ENCODE measurements at regions not wholly inside any gene's neighbourhood (a gene's known extent, or its start where the extent isn't known, plus 50 kb on each side); places are given as distances from the start of the nearest gene placed in this dataset.

DNA sequence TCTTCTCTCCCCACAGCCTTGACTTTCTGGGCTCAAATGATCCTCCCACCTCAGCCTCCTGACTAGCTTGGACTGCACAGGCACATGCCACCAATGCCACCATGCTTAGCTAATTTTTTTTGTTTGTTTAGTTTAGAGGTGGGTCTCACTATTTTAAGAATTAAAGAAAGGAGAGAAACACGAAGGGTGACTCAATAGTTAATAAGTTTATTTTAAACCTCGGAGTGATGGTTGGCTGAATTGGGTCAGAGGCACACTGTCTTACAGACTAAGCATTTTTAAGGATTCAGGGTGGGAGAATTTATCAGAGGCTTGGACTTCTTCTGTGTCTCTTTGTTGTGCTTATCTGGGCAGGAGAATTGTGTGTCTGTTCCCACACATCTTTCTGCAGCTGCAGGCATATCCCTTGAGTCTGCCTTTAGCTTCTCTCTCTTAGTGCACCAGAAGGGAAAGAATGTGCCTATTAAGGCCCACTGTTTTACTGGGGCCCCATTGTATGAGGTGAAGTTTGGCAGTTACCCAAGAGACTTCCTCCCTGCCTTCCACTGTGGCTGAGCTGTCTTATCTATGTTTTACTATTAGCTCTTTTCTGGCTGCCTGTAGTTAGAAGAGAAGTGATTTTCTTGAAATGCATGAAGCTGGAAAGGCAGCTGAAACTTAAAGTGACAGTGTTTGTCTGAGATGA lies 2172.0 kb downstream of the TP53TG3F start:
- H3K9me3 Mint-ChIP-seq: peaks cover 87 to 89% of the 10 kb centered on the region in 2 experiments
- H3K9me3 ChIP-seq (ENCODE audit: control insufficient read depth, low read depth, low read length): peaks cover 79% of the 10 kb centered on the region
- TF ChIP-seq, protein P1, sequence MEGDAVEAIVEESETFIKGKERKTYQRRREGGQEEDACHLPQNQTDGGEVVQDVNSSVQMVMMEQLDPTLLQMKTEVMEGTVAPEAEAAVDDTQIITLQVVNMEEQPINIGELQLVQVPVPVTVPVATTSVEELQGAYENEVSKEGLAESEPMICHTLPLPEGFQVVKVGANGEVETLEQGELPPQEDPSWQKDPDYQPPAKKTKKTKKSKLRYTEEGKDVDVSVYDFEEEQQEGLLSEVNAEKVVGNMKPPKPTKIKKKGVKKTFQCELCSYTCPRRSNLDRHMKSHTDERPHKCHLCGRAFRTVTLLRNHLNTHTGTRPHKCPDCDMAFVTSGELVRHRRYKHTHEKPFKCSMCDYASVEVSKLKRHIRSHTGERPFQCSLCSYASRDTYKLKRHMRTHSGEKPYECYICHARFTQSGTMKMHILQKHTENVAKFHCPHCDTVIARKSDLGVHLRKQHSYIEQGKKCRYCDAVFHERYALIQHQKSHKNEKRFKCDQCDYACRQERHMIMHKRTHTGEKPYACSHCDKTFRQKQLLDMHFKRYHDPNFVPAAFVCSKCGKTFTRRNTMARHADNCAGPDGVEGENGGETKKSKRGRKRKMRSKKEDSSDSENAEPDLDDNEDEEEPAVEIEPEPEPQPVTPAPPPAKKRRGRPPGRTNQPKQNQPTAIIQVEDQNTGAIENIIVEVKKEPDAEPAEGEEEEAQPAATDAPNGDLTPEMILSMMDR (conservative IDR thresholded peaks at IDR 0.05): no peak

More for the DNA sequence above, 2172.0 kb downstream of the TP53TG3F start:
- Histone ChIP-seq H3K23ac (ENCODE audit: insufficient read length, low read depth, low read length) (no peak overlapping the region), H2BK15ac (ENCODE audit: low read depth, low read length) (no peak overlapping the region), H3K9ac (ENCODE audit: extremely low read depth, insufficient read length, low read length) (no peak overlapping the region), H2BK12ac (ENCODE audit: insufficient read length, low read depth, low read length) (no peak overlapping the region), H3T11ph (ENCODE audit: low read length) (no peak overlapping the region), H3K4me2 (ENCODE audit: insufficient read depth, insufficient read length, low read length) (no peak overlapping the region), H4K20me1 (ENCODE audit: control insufficient read depth, insufficient read depth, insufficient read length) (no peaks in the 10 kb centered on the region), H3K4ac (ENCODE audit: low read depth, low read length) (no peak overlapping the region), H4K8ac (replicated peaks; ENCODE audit: insufficient read length, low read depth, low read length) (no peak overlapping the region), H2BK20ac (ENCODE audit: low read depth, low read length, poor library complexity, severe bottlenecking) (no peak overlapping the region), H2BK5ac (ENCODE audit: insufficient read length, low read length) (no peak overlapping the region), H4K5ac (ENCODE audit: insufficient read length, low read depth, low read length) (no peak overlapping the region), H3K27me3 (ENCODE audit: insufficient read depth, low read length) (no peaks in the 10 kb centered on the region), H4K91ac (ENCODE audit: insufficient read length, low read depth, low read length) (no peak overlapping the region), H2AFZ (ENCODE audit: low read length) (no peak overlapping the region), H3K4me1 (ENCODE audit: insufficient read depth, low read length) (no peaks in the 10 kb centered on the region), H3K18ac (ENCODE audit: insufficient read length, low read depth, low read length) (no peak overlapping the region), H3K23me2 (ENCODE audit: insufficient read length, low read depth, low read length, poor library complexity, severe bottlenecking) (no peaks in the 10 kb centered on the region), H3K79me1 (ENCODE audit: insufficient read depth, low read depth, low read length, poor library complexity, severe bottlenecking) (no peaks in the 10 kb centered on the region), H3K79me2 (ENCODE audit: insufficient read depth, low read length) (no peaks in the 10 kb centered on the region), H3K56ac (ENCODE audit: insufficient read length, low read depth, low read length) (no peak overlapping the region), H2AK5ac (ENCODE audit: insufficient read length, low read length) (no peak overlapping the region), H3K27ac (ENCODE audit: insufficient read length, low read depth, low read length) (no peak overlapping the region), H3K14ac (ENCODE audit: insufficient read depth, low read length) (no peak overlapping the region), H2BK120ac (ENCODE audit: low read depth, low read length, poor library complexity, severe bottlenecking) (no peak overlapping the region)
- Mint-ChIP-seq H3K27me3 (ENCODE audit: low read depth) (peaks cover 3% of the 10 kb centered on the region; the same call in 1 of the 2 replicates), H3K36me3 (ENCODE audit: insufficient read depth in 1 of 3, low read depth in 3 of 3) (peaks cover 0 to 17% (median 7%) of the 10 kb centered on the region in 3 experiments; a peak in 4 of 7 replicates), H3K4me3 (no peak overlapping the region), H3K27ac (no peak overlapping the region), H3K4me1 (no peaks in the 10 kb centered on the region)
- no peak for DNase-seq
- no CpG with 5 or more reads among the region's 2 CpGs for WGBS (ENCODE audit: extremely low coverage, insufficient read length, low lambda C conversion rate)

Data from H9 (cell line).